Stimulated activated CD8-positive, alpha-beta memory T cell treated with anti-CD3 and anti-CD28 coated beads, Interleukin-12 subunit alpha, Interleukin-12 subunit beta, amount 100 ng/mL, for 24 hours (primary cell): ENCODE measurements at regions not wholly inside any gene's neighbourhood (a gene's known extent, or its start where the extent isn't known, plus 50 kb on each side); places are given as distances from the start of the nearest gene placed in this dataset.

Experiments used
- DNase-seq: peaks from one replicate; pipeline ENCODE4 v3.0.0-alpha.2; 2020; ENCODE audit errors: extremely low read depth

- DNase-seq = no peak
Measured at GRCh38 chr12:11568155-11568761, 81.2 kb upstream of the ETV6 start.

- no peak for DNase-seq
Measured at GRCh38 chr12:11568762-11569478, 80.6 kb upstream of the ETV6 start.

- no peak for DNase-seq
Measured at GRCh38 chr12:11569716-11570115, 79.8 kb upstream of the ETV6 start.

GRCh38 chr12:11573880-11574279 lies 75.6 kb upstream of the ETV6 start:
- no peak for DNase-seq

GRCh38 chr12:11576104-11576503 lies 73.4 kb upstream of the ETV6 start:
- no peak for DNase-seq

- DNase-seq = no peak
Measured at GRCh38 chr12:11577658-11578260, 71.7 kb upstream of the ETV6 start.

GRCh38 chr12:11578461-11578993 lies 70.9 kb upstream of the ETV6 start:
- DNase-seq = no peak

GRCh38 chr12:11580125-11580751 lies 69.2 kb upstream of the ETV6 start:
- DNase-seq = no peak

- DNase-seq = peak; percentile 45
Measured at GRCh38 chr12:11581179-11581755, 68.2 kb upstream of the ETV6 start.

- no peak for DNase-seq
Measured at GRCh38 chr12:11584221-11584855, 65.1 kb upstream of the ETV6 start.

- no peak for DNase-seq
Measured at GRCh38 chr12:11592484-11592883, 57.0 kb upstream of the ETV6 start.

GRCh38 chr12:11593013-11593412 lies 56.5 kb upstream of the ETV6 start:
- no peak for DNase-seq

- no peak for DNase-seq
Measured at GRCh38 chr12:11595080-11595479, 54.4 kb upstream of the ETV6 start.

- DNase-seq = no peak
Measured at GRCh38 chr12:11596141-11596540, 53.3 kb upstream of the ETV6 start.

GRCh38 chr12:11598900-11599299 lies 50.6 kb upstream of the ETV6 start:
- no peak for DNase-seq
